GM18508 (cell line): ENCODE measurements at regions not wholly inside any gene's neighbourhood (a gene's known extent, or its start where the extent isn't known, plus 50 kb on each side); places are given as distances from the start of the nearest gene placed in this dataset.
"Not testable (repeated sequence)": the region's sequence is repeated elsewhere in the genome, so short reads cannot be mapped to it uniquely, and the experiment has no call there.

Experiments used
- ATAC-seq: cut with Tn5 transposase; IDR thresholded peaks from one replicate; pipeline ENCODE4 v1.9.1; 2021; ENCODE audit warnings: moderate number of reproducible peaks; ENCODE audit not compliant: insufficient read depth, unreplicated experiment

- ATAC-seq = not testable (repeated sequence)
Measured at GRCh38 chr4:67412153-67412712, 133.1 kb downstream of the CENPC start.

GRCh38 chr4:67403342-67403741, 142.0 kb downstream of the CENPC start:
- ATAC-seq = no peak

GRCh38 chr4:67401902-67402301, 143.4 kb downstream of the CENPC start:
- ATAC-seq = no peak

GRCh38 chr4:67397931-67398330, 147.4 kb downstream of the CENPC start:
- no peak for ATAC-seq

- ATAC-seq = no peak
Measured at GRCh38 chr4:67397031-67397430, 148.3 kb downstream of the CENPC start.

GRCh38 chr4:67396008-67396407, 149.3 kb downstream of the CENPC start:
- no peak for ATAC-seq

- ATAC-seq = no peak
Measured at GRCh38 chr4:67394879-67395278, 150.4 kb downstream of the CENPC start.

- no peak for ATAC-seq
Measured at GRCh38 chr4:67393699-67394281, 151.5 kb downstream of the CENPC start.

DNA sequence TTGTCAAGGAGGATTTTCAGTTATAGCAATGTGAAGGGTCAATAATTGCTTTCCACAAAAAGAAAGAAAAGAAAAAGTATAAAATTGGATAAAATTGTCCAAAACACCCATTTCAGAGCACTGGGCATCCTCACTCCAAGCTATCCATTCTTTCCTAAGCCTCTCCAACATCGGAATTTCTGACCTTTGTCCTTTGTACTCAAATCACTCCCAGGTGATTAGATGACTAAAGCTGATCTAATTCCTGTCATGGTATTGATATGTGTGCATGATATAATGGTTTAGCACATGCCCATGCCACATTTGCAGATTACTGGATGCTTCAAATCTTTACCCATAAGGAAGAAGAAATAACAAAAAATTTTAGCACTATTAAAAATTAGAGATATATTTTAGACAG, 152.3 kb downstream of the CENPC start:
- ATAC-seq = no peak

DNA sequence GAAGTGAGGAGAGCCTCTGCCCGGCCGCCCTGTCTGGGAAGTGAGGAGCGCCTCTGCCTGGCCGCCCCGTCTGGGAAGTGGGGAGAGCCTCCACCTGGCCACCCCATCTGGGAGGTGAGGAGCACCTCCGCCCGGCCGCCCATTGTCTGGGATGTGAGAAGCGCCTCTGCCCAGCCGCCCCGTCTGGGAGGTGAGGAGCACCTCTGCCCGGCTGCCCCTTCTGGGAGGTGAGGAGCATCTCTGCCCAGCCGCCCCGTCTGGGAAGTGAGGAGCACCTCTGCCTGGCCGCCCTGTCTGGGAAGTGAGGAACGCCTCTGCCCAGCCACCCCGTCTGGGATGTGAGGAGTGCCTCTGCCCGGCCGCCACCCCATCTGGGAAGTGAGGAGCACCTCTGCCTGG, 163.9 kb downstream of the CENPC start:
- not testable (repeated sequence) for ATAC-seq

- not testable (repeated sequence) for ATAC-seq
Measured at GRCh38 chr4:67380702-67381405, 164.4 kb downstream of the CENPC start.

GRCh38 chr4:67380154-67380553, 165.1 kb downstream of the CENPC start:
- ATAC-seq = no peak

DNA sequence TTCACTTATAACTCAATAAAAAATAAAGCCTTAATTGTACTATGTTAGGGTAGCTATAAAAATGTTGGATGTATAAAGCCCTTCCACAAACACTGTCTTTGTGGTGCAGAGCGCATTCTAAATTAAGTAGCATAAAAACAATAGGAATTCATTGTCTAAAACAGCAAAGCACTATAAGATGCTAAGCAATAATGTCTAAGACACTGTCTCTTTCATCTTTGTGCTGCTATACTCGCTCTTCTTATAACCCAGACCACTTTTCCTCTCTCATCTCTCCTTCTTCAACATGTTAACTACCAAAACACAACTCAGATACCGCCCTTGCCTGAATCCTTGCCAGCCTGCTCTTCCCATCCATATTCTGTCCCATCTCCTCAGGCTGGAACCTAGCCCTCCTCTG, 170.0 kb downstream of the CENPC start:
- no peak for ATAC-seq

- ATAC-seq = no peak
Measured at GRCh38 chr4:67371615-67372014, 173.7 kb downstream of the CENPC start.

GRCh38 chr4:67366311-67366861, 178.9 kb downstream of the CENPC start:
- no peak for ATAC-seq

GRCh38 chr4:67365661-67366245, 179.6 kb downstream of the CENPC start:
- no peak for ATAC-seq

- no peak for ATAC-seq
Measured at GRCh38 chr4:67355806-67356205, 189.5 kb downstream of the CENPC start.

DNA sequence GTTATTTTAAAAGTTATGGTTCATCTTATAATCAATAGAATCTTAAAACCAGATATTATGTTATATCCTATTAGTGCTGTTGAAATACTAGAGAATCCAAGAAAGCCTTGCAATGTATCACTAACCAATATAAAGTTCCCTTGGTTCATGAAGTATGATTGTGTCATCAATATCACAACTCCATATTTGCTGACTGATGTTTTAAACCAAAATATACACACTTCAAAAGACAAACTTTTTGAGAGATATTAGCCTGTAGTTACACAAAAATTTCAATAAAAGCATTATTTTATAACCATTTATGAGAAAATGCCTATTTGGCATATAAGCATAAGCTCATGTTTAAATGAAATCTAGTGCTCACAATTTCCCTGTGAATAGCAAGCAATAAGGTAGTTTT, 198.6 kb downstream of the CENPC start:
- ATAC-seq = no peak

GRCh38 chr4:67344594-67345380, 200.5 kb downstream of the CENPC start:
- ATAC-seq = no peak

- ATAC-seq = no peak
Measured at GRCh38 chr4:67343199-67343598, 202.1 kb downstream of the CENPC start.
